Activated CD8-positive, alpha-beta memory T cell treated with anti-CD3 and anti-CD28 coated beads for 24 hours (primary cell): ENCODE measurements at regions not wholly inside any gene's neighbourhood (a gene's known extent, or its start where the extent isn't known, plus 50 kb on each side); places are given as distances from the start of the nearest gene placed in this dataset.
"Not testable (repeated sequence)": the region's sequence is repeated elsewhere in the genome, so short reads cannot be mapped to it uniquely, and the experiment has no call there.

Experiments used
- DNase-seq: peaks from one replicate; pipeline ENCODE4 v3.0.0-alpha.2; 2020

DNA sequence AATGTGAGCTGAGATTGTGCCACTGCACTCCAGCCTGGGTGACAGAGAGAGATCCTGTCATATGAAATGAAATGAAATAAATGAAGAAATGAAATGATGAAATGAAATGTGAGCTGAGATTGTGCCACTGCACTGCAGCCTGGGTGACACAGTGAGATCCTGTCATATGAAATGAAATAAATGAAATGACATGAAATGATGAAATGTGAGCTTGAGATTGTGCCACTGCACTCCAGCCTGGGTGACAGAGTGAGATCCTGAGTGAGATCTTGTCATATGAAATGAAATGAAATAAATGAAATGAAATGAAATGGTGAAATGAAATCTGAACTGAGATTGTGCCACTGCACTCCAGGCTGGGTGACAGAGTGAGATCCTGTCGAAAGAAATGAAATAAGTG is 58.2 kb upstream of the FAN1 start:
- not testable (repeated sequence) for DNase-seq
